NCI-H2107 (cell line): ENCODE measurements at regions not wholly inside any gene's neighbourhood (a gene's known extent, or its start where the extent isn't known, plus 50 kb on each side); places are given as distances from the start of the nearest gene placed in this dataset.

Source experiments
- DNase-seq: peaks from one replicate; lab custom pipeline; 2025; lab: John Stamatoyannopoulos, UW

- DNase-seq: no peak
These were observed 180.1 kb upstream of the ARID2 start for GRCh38 chr12:45549337-45549902.

- no peak for DNase-seq
These were observed 176.3 kb upstream of the ARID2 start for GRCh38 chr12:45553204-45553603.

- no peak for DNase-seq
These were observed 172.5 kb upstream of the ARID2 start for GRCh38 chr12:45557016-45557415.

GRCh38 chr12:45558353-45558752, 171.2 kb upstream of the ARID2 start:
- DNase-seq: no peak

GRCh38 chr12:45559537-45559936, 170.0 kb upstream of the ARID2 start:
- DNase-seq: no peak

- no peak for DNase-seq
These were observed 168.8 kb upstream of the ARID2 start for GRCh38 chr12:45560689-45561088.

GRCh38 chr12:45561488-45561887, 168.0 kb upstream of the ARID2 start:
- DNase-seq: no peak

- DNase-seq: no peak
These were observed 163.9 kb upstream of the ARID2 start for GRCh38 chr12:45565590-45565989.

GRCh38 chr12:45566257-45566656, 163.2 kb upstream of the ARID2 start:
- DNase-seq: no peak

GRCh38 chr12:45568808-45569207, 160.7 kb upstream of the ARID2 start:
- DNase-seq: no peak

- no peak for DNase-seq
These were observed 159.0 kb upstream of the ARID2 start for GRCh38 chr12:45570501-45570900.

GRCh38 chr12:45572114-45572513, 157.4 kb upstream of the ARID2 start:
- no peak for DNase-seq

GRCh38 chr12:45575417-45575816, 154.1 kb upstream of the ARID2 start:
- DNase-seq: no peak

- DNase-seq: no peak
These were observed 153.6 kb upstream of the ARID2 start for GRCh38 chr12:45575823-45576475.

- DNase-seq: peak; percentile 48
These were observed 151.6 kb upstream of the ARID2 start for GRCh38 chr12:45577844-45578399.

GRCh38 chr12:45580356-45580969, 149.0 kb upstream of the ARID2 start:
- DNase-seq: no peak

GRCh38 chr12:45581112-45581511, 148.4 kb upstream of the ARID2 start:
- no peak for DNase-seq

GRCh38 chr12:45582536-45582935, 147.0 kb upstream of the ARID2 start:
- no peak for DNase-seq

GRCh38 chr12:45582986-45583659, 146.4 kb upstream of the ARID2 start:
- DNase-seq: no peak

- no peak for DNase-seq
These were observed 145.2 kb upstream of the ARID2 start for GRCh38 chr12:45584336-45584735.

- no peak for DNase-seq
These were observed 143.8 kb upstream of the ARID2 start for GRCh38 chr12:45585522-45586230.

GRCh38 chr12:45586486-45586885, 143.0 kb upstream of the ARID2 start:
- no peak for DNase-seq
